Mononuclear cell (primary cell): ENCODE measurements at regions not wholly inside any gene's neighbourhood (a gene's known extent, or its start where the extent isn't known, plus 50 kb on each side); places are given as distances from the start of the nearest gene placed in this dataset.

Experiments used
- H3K27me3 ChIP-seq: 2 replicates; pipeline ENCODE4 v1.6.0; 2011; ENCODE audit warnings: low read length, control low read depth; ENCODE audit not compliant: insufficient read depth
- H3K4me1 ChIP-seq: 2 replicates; pipeline ENCODE4 v1.5.1; 2011; ENCODE audit warnings: mild to moderate bottlenecking, low read length, control low read depth; ENCODE audit not compliant: insufficient read depth
- H3K4me3 ChIP-seq: 2 replicates; pipeline ENCODE4 v1.5.1; 2011; ENCODE audit warnings: mild to moderate bottlenecking, low read length, moderate library complexity
- H3K9me3 ChIP-seq: 2 replicates; pipeline ENCODE4 v1.5.1; 2011; ENCODE audit warnings: low read depth, mild to moderate bottlenecking, control low read depth, low read length

DNA sequence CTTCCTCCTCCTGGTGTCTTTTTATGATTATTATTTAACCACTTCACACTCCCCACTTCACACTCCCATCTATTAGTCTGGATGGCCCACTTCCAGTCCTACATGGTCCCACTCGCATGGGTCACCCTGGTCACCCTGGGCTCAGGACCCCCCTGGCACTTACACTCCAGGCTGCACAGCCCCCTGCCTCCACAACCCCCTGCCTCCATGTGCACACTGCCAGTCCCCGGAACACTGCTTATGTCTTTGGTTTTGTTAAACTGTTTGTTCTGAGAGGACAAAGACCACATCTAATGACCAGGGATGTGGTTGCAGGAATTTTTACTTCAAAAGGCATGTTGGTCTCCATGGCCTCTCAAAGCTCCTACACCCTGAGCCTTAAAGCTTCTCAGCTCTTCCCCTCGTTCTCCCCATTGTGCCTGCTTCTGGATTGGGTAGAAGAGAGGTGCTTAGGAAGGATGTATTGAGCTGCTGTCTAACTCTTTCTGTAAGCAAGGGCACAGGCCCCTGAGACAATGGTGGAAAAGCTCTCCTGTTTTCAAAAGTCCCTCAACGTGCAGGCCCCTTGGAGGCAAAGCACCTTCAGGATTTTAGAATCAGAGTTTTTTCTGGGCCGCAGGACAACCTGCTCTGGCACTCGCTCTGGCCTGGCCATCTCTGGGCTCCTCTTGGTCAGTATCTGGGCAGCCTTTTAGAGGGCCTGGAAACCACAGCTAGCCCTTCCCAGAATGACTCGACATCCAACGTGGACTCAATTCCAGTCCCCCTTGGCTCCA lies 150.0 kb upstream of the HAAO start:
- Histone ChIP-seq H3K27me3 (no peaks in the 10 kb centered on the region), H3K4me3 (no peak overlapping the region), H3K9me3 (no peaks in the 10 kb centered on the region), H3K4me1 (peaks cover 20% of the 10 kb centered on the region)

DNA sequence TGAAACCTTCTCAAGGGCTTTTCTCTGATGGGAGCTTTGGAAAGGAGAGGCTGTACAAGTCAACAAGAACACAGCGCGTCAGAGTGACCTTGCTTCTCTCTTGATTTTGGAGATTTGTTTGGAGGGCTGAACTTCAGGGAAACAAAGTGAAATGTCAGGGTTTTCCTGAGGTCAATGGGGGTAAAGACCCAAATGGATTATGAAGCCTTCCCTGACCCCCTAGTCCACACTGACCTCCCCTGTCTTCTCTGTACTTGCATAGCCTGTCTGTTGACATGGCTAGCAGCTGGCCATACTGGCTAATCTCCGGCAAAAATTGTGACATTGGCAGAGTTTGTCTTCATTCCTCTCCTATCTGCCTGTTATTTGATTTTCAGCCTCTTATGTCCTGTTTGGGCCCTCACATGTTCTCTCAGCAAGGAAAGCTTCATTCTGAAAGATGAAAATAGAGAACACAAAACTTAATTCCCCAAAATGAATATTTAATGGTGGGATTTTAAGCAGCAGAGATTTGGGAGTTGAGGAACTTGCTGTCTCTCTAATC lies 149.3 kb upstream of the HAAO start:
- Histone ChIP-seq H3K4me3 (no peak overlapping the region), H3K4me1 (peaks cover 13% of the 10 kb centered on the region), H3K9me3 (no peaks in the 10 kb centered on the region), H3K27me3 (no peaks in the 10 kb centered on the region)

- Histone ChIP-seq H3K4me1 (peaks cover 12% of the 10 kb centered on the region), H3K27me3 (no peaks in the 10 kb centered on the region), H3K9me3 (no peaks in the 10 kb centered on the region), H3K4me3 (no peak overlapping the region)
These were observed 147.2 kb upstream of the HAAO start for GRCh38 chr2:42939411-42940206.

DNA sequence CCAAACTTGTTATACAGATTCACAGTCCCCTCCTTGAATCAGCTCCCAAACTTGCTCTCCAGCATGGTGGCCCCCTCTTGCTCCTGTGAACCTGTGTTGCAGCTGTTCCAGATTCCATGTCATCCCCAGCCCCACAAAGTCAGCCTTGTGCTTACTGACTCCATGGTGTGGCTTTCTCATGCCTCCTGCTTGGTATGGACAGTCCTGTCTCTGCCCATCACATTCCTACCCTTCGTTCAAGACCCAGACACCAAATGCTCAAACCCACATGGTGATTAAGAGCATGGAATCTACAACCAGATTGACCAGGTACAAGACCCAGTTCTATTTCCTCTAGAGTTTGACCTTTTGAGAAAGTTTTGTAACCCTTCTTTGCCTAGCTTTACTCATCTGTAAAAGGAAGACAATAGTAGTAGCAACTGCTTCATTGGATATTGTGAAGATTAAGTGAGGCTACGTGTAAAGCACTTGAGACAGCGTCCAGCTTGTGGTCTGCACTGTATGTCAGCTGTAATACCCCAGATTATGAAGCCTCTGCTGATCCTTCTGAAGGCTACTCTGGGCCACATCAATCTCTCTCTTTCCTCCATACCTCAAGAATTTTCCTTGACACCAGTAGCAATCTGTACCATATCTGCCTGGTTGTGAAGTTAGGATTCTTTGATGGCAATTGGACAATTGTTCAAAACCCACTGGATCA lies 146.4 kb upstream of the HAAO start:
- H3K27me3 ChIP-seq: no peaks in the 10 kb centered on the region
- no peak overlapping the region for H3K4me3 ChIP-seq
- no peaks in the 10 kb centered on the region for H3K9me3 ChIP-seq
- peaks cover 12% of the 10 kb centered on the region for H3K4me1 ChIP-seq

- Histone ChIP-seq H3K4me3 (no peak overlapping the region), H3K4me1 (peaks cover 7% of the 10 kb centered on the region), H3K27me3 (no peaks in the 10 kb centered on the region), H3K9me3 (no peaks in the 10 kb centered on the region)
These were observed 144.9 kb upstream of the HAAO start for GRCh38 chr2:42937171-42937875.

GRCh38 chr2:42935692-42936671 lies 143.6 kb upstream of the HAAO start:
- Histone ChIP-seq H3K4me3 (no peak overlapping the region), H3K4me1 (no peaks in the 10 kb centered on the region), H3K9me3 (no peaks in the 10 kb centered on the region), H3K27me3 (no peaks in the 10 kb centered on the region)

- Histone ChIP-seq H3K4me1 (no peaks in the 10 kb centered on the region), H3K4me3 (no peak overlapping the region), H3K9me3 (no peaks in the 10 kb centered on the region), H3K27me3 (no peaks in the 10 kb centered on the region)
These were observed 142.3 kb upstream of the HAAO start for GRCh38 chr2:42934580-42935186.

- H3K27me3 ChIP-seq: no peaks in the 10 kb centered on the region
These were observed 141.5 kb upstream of the HAAO start for GRCh38 chr2:42933824-42934254.

DNA sequence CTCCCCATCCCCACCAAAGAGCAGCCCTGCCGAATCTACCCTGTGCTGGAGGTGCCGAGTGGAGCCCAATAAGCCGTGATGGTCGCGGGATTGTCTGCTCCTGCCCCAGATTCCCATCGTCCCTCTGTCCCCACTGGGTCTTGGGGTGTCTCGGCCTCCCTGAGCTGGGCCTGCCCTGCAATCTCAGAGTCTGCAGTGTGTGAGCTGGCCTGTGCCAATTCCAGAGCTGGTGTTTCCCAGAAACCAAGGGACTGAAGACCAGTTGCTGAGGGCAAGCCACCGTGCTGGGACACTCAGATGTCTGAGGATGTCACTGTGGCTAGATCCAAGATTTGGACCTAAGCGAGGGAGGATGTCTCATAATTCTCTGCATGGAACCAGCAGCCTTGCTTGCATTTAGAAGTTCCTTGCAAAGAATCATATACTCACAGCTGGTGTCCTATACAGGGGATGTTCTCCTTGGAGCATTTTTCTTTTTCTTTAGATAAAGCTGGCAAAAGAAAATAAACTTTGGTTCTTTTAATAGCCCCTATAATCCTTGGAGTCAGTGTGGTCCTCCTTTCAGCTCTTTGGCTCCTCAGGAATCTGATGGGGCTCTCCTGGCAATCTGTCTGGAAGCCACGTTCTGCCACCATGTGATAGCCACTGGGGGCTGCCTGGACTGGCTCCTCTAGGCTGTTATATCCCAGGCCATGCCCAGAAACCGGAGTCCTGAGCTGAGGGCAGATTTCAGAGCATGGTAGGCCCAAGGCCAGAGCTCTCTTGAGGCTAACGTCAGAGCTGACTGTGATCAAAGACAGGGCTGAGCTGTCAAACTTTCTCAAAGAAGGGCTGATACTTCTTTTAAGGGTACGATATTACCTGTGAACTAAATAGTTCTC lies 140.1 kb upstream of the HAAO start:
- no peaks in the 10 kb centered on the region for H3K27me3 ChIP-seq
- H3K4me1 ChIP-seq: no peaks in the 10 kb centered on the region
- no peaks in the 10 kb centered on the region for H3K9me3 ChIP-seq
- H3K4me3 ChIP-seq: no peak overlapping the region

More at GRCh38 chr2:42933824-42934254, 141.5 kb upstream of the HAAO start:
- Histone ChIP-seq H3K4me1 (no peaks in the 10 kb centered on the region), H3K9me3 (no peaks in the 10 kb centered on the region), H3K4me3 (no peak overlapping the region)

GRCh38 chr2:42931818-42932195 lies 139.4 kb upstream of the HAAO start:
- Histone ChIP-seq H3K9me3 (no peaks in the 10 kb centered on the region), H3K4me1 (no peaks in the 10 kb centered on the region), H3K27me3 (no peaks in the 10 kb centered on the region), H3K4me3 (no peak overlapping the region)

GRCh38 chr2:42931146-42931817 lies 138.9 kb upstream of the HAAO start:
- H3K4me3 ChIP-seq: no peak overlapping the region
- H3K4me1 ChIP-seq: no peaks in the 10 kb centered on the region
- H3K9me3 ChIP-seq: no peaks in the 10 kb centered on the region
- no peaks in the 10 kb centered on the region for H3K27me3 ChIP-seq

- Histone ChIP-seq H3K9me3 (no peaks in the 10 kb centered on the region), H3K27me3 (no peaks in the 10 kb centered on the region), H3K4me3 (no peak overlapping the region), H3K4me1 (no peaks in the 10 kb centered on the region)
These were observed 137.7 kb upstream of the HAAO start for GRCh38 chr2:42930025-42930581.
